HepG2 (cell line): ENCODE measurements at regions not wholly inside any gene's neighbourhood (a gene's known extent, or its start where the extent isn't known, plus 50 kb on each side); places are given as distances from the start of the nearest gene placed in this dataset.

Experiments
- ATAC-seq: fragments of 200-7000 bp; cut with Tn5 transposase; 3 replicates; pipeline ENCODE4 v1.9.1; 2020; ENCODE audit warnings: mild to moderate bottlenecking, moderate library complexity
- BruUV-seq: library from RNA; stranded (reverse); fragments of 400-500 nt; replicated peaks from 2 replicates; lab custom pipeline; 2021; lab: Mats Ljungman, UMichigan
- CTCF ChIA-PET: fragments of 300-600 bp; formaldehyde crosslinking; extraction: SDS; loops from one replicate; lab custom pipeline; 2021; ENCODE audit warnings: low total read pairs, inconsistent platforms, low intra/inter-chr PET ratio; lab: Yijun Ruan, JAX
- POLR2A ChIA-PET: fragments of 350-600 bp; sonication (Branson Sonifier 250); formaldehyde crosslinking; loops from one replicate; lab custom pipeline; 2020; ENCODE audit warnings: antibody characterized with exemption, inconsistent platforms; lab: Yijun Ruan, JAX
- DNase-seq: peaks from one replicate; pipeline ENCODE4 v3.0.0-alpha.2; 2015; ENCODE audit warnings: low spot score
- FAIRE-seq: peaks from 3 replicates; lab custom pipeline; 2011; peaks lifted over from hg19 to GRCh38; lab: Jason Lieb, UNC
- H2AFZ ChIP-seq: one replicate; pipeline ENCODE4 v1.6.1; 2011; ENCODE audit warnings: low read length, inconsistent platforms
- H3K27ac ChIP-seq: fragments of 300-600 bp; 3 replicates; pipeline ENCODE4 v1.8.0; 2011; ENCODE audit warnings: mixed run types, mild to moderate bottlenecking, mixed read lengths, low read length, inconsistent platforms; ENCODE audit not compliant: insufficient read depth; ENCODE audit errors: extremely low read length
- H3K27me3 ChIP-seq, 2 experiments: fragments of 200-600 bp in 1 of 2; 2 replicates in 1 of 2; 3 replicates in 1 of 2; pipeline versions ENCODE4 v1.6.0 to v1.8.0; 2011; ENCODE audit warnings: low read length in 2 of 2, mild to moderate bottlenecking in 2 of 2, moderate library complexity in 2 of 2, inconsistent platforms in 1 of 2; ENCODE audit not compliant: insufficient read depth in 2 of 2, control insufficient read depth in 1 of 2
- H3K36me3 ChIP-seq, 2 experiments: fragments of 200-600 bp in 1 of 2; replicated peaks in 1 of 2; 2 replicates in 1 of 2; 3 replicates in 1 of 2; pipeline versions ENCODE4 v1.5.1 to v1.8.0; 2011; ENCODE audit warnings: low read length in 2 of 2, inconsistent platforms in 1 of 2; ENCODE audit not compliant: insufficient read depth in 2 of 2, control insufficient read depth in 1 of 2
- H3K4me1 ChIP-seq: 2 replicates; pipeline ENCODE4 v1.5.1; 2012; ENCODE audit warnings: low read length, inconsistent platforms; ENCODE audit not compliant: insufficient read depth
- H3K4me2 ChIP-seq: 2 replicates; pipeline ENCODE4 v1.6.0; 2011; ENCODE audit warnings: low read depth, low read length, inconsistent platforms
- H3K4me3 ChIP-seq, 3 experiments: fragments of 200-600 bp in 1 of 3; sonication (generic), shearing (Covaris generic) in 1 of 3; replicated peaks in 1 of 3; 2 replicates each; pipeline ENCODE4 v1.5.1; 2011 to 2016; ENCODE audit warnings: low read length in 3 of 3, inconsistent platforms in 2 of 3, low read depth in 2 of 3, mild to moderate bottlenecking in 2 of 3, control low read depth in 1 of 3, mixed read lengths in 1 of 3; ENCODE audit not compliant: insufficient read depth in 1 of 3
- H3K79me2 ChIP-seq: one replicate; pipeline ENCODE4 v1.6.1; 2011; ENCODE audit warnings: low read length, inconsistent platforms; ENCODE audit not compliant: insufficient read depth
- H3K9ac ChIP-seq: 2 replicates; pipeline ENCODE4 v1.6.0; 2011; ENCODE audit warnings: mild to moderate bottlenecking, low read depth, low read length, inconsistent platforms; ENCODE audit not compliant: insufficient read depth
- H3K9me3 ChIP-seq: 2 replicates; pipeline ENCODE4 v1.5.1; 2012; ENCODE audit warnings: mild to moderate bottlenecking, low read length
- H4K20me1 ChIP-seq: 2 replicates; pipeline ENCODE4 v1.6.0; 2011; ENCODE audit warnings: inconsistent platforms, mild to moderate bottlenecking, low read length, moderate library complexity; ENCODE audit not compliant: insufficient read depth
- CEBPB ChIP-seq: IDR thresholded peaks from 2 replicates; pipeline ENCODE4 v1.6.1; 2011; ENCODE audit warnings: low read depth, low read length, improper control_type of control experiment, borderline replicate concordance
- NKX3-1 ChIP-seq: sonication (generic); formaldehyde crosslinking; IDR thresholded peaks from 2 replicates; pipeline ENCODE4 v1.5.0; 2020; ENCODE audit warnings: missing genetic modification reagents
- YY1 ChIP-seq: IDR thresholded peaks from 2 replicates; pipeline ENCODE4 v1.6.1; 2011; ENCODE audit warnings: low read length, low read depth, moderate library complexity, mild to moderate bottlenecking; ENCODE audit not compliant: insufficient read depth, insufficient replicate concordance
- ZSCAN9 ChIP-seq: IDR thresholded peaks from 2 replicates; pipeline ENCODE4 v1.6.1; 2016; ENCODE audit warnings: borderline replicate concordance
- whole genome bisulfite sequencing: methylation state at CpG from one replicate; pipeline ENCODE4 v1.1.6; 2017; ENCODE audit warnings: low lambda C conversion rate; 5-methylcytosine and 5-hydroxymethylcytosine counted together
- in situ Hi-C: cut with HindIII; loops from 2 replicates; pipeline ENCODE4 v1.10.0; 2017; ENCODE audit warnings: low pct_unique_long_range_greater_than_20kb; ENCODE audit not compliant: extremely low pct_ligation_motif_present
- intact Hi-C: fragments of 100-400 bp; cut with micrococcal nuclease; formaldehyde crosslinking; loops from one replicate; pipeline ENCODE4 v1.10.0; 2022; ENCODE audit not compliant: unreplicated experiment

- no peak overlapping the region for H3K9ac ChIP-seq
- no peak for DNase-seq
- H3K9me3 ChIP-seq = no peaks in the 10 kb centered on the region
- intact Hi-C loops (loop anchor here (2.0 kb wide), 1 partner anchor 19 kb away; no protein-coding TSS in a partner anchor), in situ Hi-C loops (no loop called here)
- H3K4me1 ChIP-seq = peaks cover 11% of the 10 kb centered on the region
- no peak overlapping the region for H3K4me2 ChIP-seq
- H3K36me3 ChIP-seq = 0 out of 5 replicates have a peak, but pooled peaks cover 0 to 4% of the 10 kb centered on the region in 2 experiments
- H3K79me2 ChIP-seq = peaks cover 20% of the 10 kb centered on the region
- CTCF ChIA-PET = no interaction called here
- no peak for FAIRE-seq
- POLR2A ChIA-PET = no interaction called here
- no peaks in the 10 kb centered on the region for H3K27me3 ChIP-seq
- no peak overlapping the region for H3K4me3 ChIP-seq
- TF ChIP-seq ZSCAN9 (CRISPR knock-in tag) (no peak), NKX3-1 (CRISPR knock-in tag) (no peak)
- H3K27ac ChIP-seq = no peak overlapping the region
- H4K20me1 ChIP-seq = no peaks in the 10 kb centered on the region; the same call in 1 of the 2 replicates
- ATAC-seq = no peak
- H2AFZ ChIP-seq = no peak overlapping the region
- 49% methylated on average over 4 of the region's 6 CpGs for WGBS
- BruUV-seq = no TSS peak
These were observed 575.2 kb upstream of the FRG1 start for GRCh38 chr4:189365451-189365850.

GRCh38 chr4:189367832-189368231 is 572.8 kb upstream of the FRG1 start:
- intact Hi-C loops (no loop called here), in situ Hi-C loops (no loop called here)
- POLR2A ChIA-PET = no interaction called here
- Histone ChIP-seq H3K79me2 (peaks cover 4% of the 10 kb centered on the region), H3K4me3 (no peak overlapping the region), H3K4me1 (no peaks in the 10 kb centered on the region), H2AFZ (no peak overlapping the region), H3K27me3 (no peaks in the 10 kb centered on the region; a peak in 1 of 5 replicates), H3K9me3 (no peaks in the 10 kb centered on the region), H4K20me1 (no peaks in the 10 kb centered on the region), H3K4me2 (no peak overlapping the region), H3K9ac (no peak overlapping the region), H3K36me3 (no peaks in the 10 kb centered on the region), H3K27ac (no peak overlapping the region)
- CTCF ChIA-PET = no interaction called here
- DNase-seq (no peak), ATAC-seq (no peak), FAIRE-seq (no peak)
- WGBS = 62% methylated on average over 3 of the region's 3 CpGs
- no TSS peak for BruUV-seq
- TF ChIP-seq YY1 = no peak
- peak; percentile 51 for TF ChIP-seq CEBPB
